BJ (cell line): ENCODE measurements at regions not wholly inside any gene's neighbourhood (a gene's known extent, or its start where the extent isn't known, plus 50 kb on each side); places are given as distances from the start of the nearest gene placed in this dataset.

Experiments used
- CTCF ChIA-PET: fragments of 350-600 bp; formaldehyde crosslinking; extraction: SDS; loops from one replicate; lab custom pipeline; 2021; ENCODE audit warnings: antibody characterized with exemption, inconsistent platforms; lab: Yijun Ruan, JAX
- POLR2A ChIA-PET: fragments of 300-600 bp; sonication (Branson Sonifier 250); formaldehyde crosslinking; extraction: SDS; loops from one replicate; lab custom pipeline; 2021; ENCODE audit warnings: antibody characterized with exemption; lab: Charles Lee
- DNase-seq: peaks from one replicate; pipeline ENCODE4 v3.0.0-alpha.2; 2011; ENCODE audit warnings: low read depth
- H3K27me3 ChIP-seq: 2 replicates; pipeline ENCODE4 v1.6.0; 2011; ENCODE audit warnings: low read length; ENCODE audit not compliant: control insufficient read depth, insufficient read depth
- H3K36me3 ChIP-seq: 2 replicates; pipeline ENCODE4 v1.5.1; 2011; ENCODE audit warnings: low read length; ENCODE audit not compliant: control insufficient read depth, insufficient read depth
- H3K4me3 ChIP-seq: 2 replicates; pipeline ENCODE4 v1.5.1; 2011; ENCODE audit warnings: low read depth, mild to moderate bottlenecking, control low read depth, low read length
- CTCF ChIP-seq: IDR thresholded peaks from 2 replicates; pipeline ENCODE4 v1.5.1; 2011; ENCODE audit warnings: low read depth, mild to moderate bottlenecking, control low read depth, inconsistent platforms, low read length, moderate library complexity; ENCODE audit not compliant: insufficient read depth

GRCh38 chr2:175464311-175464670, 282.8 kb upstream of the ATP5MC3 start:
- ChIA-PET CTCF (interaction anchor here (0.7 kb wide), 1 partner anchor 49 kb away, joined by 3 read pairs; no protein-coding TSS in a partner anchor), POLR2A (no interaction called here)
- TF ChIP-seq CTCF: no peak
- DNase-seq: no peak
- Histone ChIP-seq H3K36me3 (no peaks in the 10 kb centered on the region), H3K27me3 (no peaks in the 10 kb centered on the region), H3K4me3 (no peak overlapping the region)

GRCh38 chr2:175463589-175464310, 282.2 kb upstream of the ATP5MC3 start:
- Histone ChIP-seq H3K4me3 (no peak overlapping the region), H3K27me3 (no peaks in the 10 kb centered on the region), H3K36me3 (no peaks in the 10 kb centered on the region)
- ChIA-PET CTCF (no interaction called here), POLR2A (no interaction called here)
- no peak for DNase-seq
- no peak for TF ChIP-seq CTCF

DNA sequence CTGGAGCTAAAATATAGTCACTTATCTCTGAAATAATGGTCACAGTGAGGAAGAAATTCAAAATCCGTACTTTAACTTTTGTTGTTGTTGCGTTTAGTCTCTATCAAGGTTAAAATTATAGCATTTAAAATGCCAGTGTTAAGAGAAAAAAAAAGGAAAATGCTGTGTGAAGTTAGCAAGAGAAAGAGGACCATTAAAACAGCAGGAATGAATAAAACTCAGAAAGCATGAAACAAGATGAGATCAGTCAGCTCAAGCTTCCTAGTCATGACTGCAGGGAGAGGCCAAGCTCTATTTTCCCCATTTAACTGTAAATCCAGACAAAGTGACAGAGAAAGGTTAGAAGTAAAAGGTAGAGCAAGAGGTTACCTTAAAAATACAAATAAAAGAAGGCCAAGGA, 281.7 kb upstream of the ATP5MC3 start:
- Histone ChIP-seq H3K4me3 (no peak overlapping the region), H3K36me3 (no peaks in the 10 kb centered on the region), H3K27me3 (no peaks in the 10 kb centered on the region)
- ChIA-PET CTCF (no interaction called here), POLR2A (no interaction called here)
- no peak for TF ChIP-seq CTCF
- no peak for DNase-seq

- ChIA-PET POLR2A (no interaction called here), CTCF (no interaction called here)
- H3K4me3 ChIP-seq: no peak overlapping the region
- no peaks in the 10 kb centered on the region for H3K36me3 ChIP-seq
- H3K27me3 ChIP-seq: no peaks in the 10 kb centered on the region
- DNase-seq: no peak
- TF ChIP-seq CTCF: no peak
Measured at GRCh38 chr2:175462246-175462645, 280.7 kb upstream of the ATP5MC3 start.

- TF ChIP-seq CTCF: no peak
- Histone ChIP-seq H3K4me3 (no peak overlapping the region), H3K27me3 (no peaks in the 10 kb centered on the region), H3K36me3 (no peaks in the 10 kb centered on the region)
- POLR2A ChIA-PET: no interaction called here
- no peak for DNase-seq
- CTCF ChIA-PET: no interaction called here
Measured at GRCh38 chr2:175461839-175462238, 280.3 kb upstream of the ATP5MC3 start.
